ENCODE measurements at regions not wholly inside any gene's neighbourhood (a gene's known extent, or its start where the extent isn't known, plus 50 kb on each side); places are given as distances from the start of the nearest gene placed in this dataset.
"Not testable (repeated sequence)": the region's sequence is repeated elsewhere in the genome, so short reads cannot be mapped to it uniquely, and the experiment has no call there.

- DNase-seq, result peak; percentile 32
Observed at GRCh38 chr12:58310809-58311622, 369.6 kb downstream of the ATP23 start.

GRCh38 chr12:58313091-58313855 is 371.9 kb downstream of the ATP23 start:
- DNase-seq, result no peak

GRCh38 chr12:58314610-58315009 is 373.2 kb downstream of the ATP23 start:
- no peak for DNase-seq

- no peak for DNase-seq
Observed at GRCh38 chr12:58316926-58317325, 375.6 kb downstream of the ATP23 start.

GRCh38 chr12:58321414-58321813 is 380.0 kb downstream of the ATP23 start:
- no peak for DNase-seq

- DNase-seq, result no peak
Observed at GRCh38 chr12:58323676-58324075, 382.3 kb downstream of the ATP23 start.

- no peak for DNase-seq
Observed at GRCh38 chr12:58325561-58325960, 384.2 kb downstream of the ATP23 start.

GRCh38 chr12:58326534-58326933 is 385.2 kb downstream of the ATP23 start:
- DNase-seq, result no peak

- DNase-seq, result not testable (repeated sequence)
Observed at GRCh38 chr12:58336581-58337242, 395.3 kb downstream of the ATP23 start.

- DNase-seq, result not testable (repeated sequence)
Observed at GRCh38 chr12:58337539-58337938, 396.2 kb downstream of the ATP23 start.

GRCh38 chr12:58341791-58342190 is 400.4 kb downstream of the ATP23 start:
- peak; percentile 66 for DNase-seq

GRCh38 chr12:58342736-58343135 is 401.4 kb downstream of the ATP23 start:
- DNase-seq, result no peak

- peak; percentile 74 for DNase-seq
Observed at GRCh38 chr12:58346032-58346632, 404.8 kb downstream of the ATP23 start.

- DNase-seq, result no peak
Observed at GRCh38 chr12:58347188-58347587, 405.8 kb downstream of the ATP23 start.

GRCh38 chr12:58347691-58348090 is 406.3 kb downstream of the ATP23 start:
- DNase-seq, result no peak

- no peak for DNase-seq
Observed at GRCh38 chr12:58349161-58349560, 407.8 kb downstream of the ATP23 start.

GRCh38 chr12:58356794-58357193 is 415.4 kb downstream of the ATP23 start:
- no peak for DNase-seq

- no peak for DNase-seq
Observed at GRCh38 chr12:58357511-58357910, 416.1 kb downstream of the ATP23 start.

- no peak for DNase-seq
Observed at GRCh38 chr12:58358369-58358768, 417.0 kb downstream of the ATP23 start.

GRCh38 chr12:58359084-58359483 is 417.7 kb downstream of the ATP23 start:
- peak; percentile 82 for DNase-seq

GRCh38 chr12:58361056-58361455 is 419.7 kb downstream of the ATP23 start:
- no peak for DNase-seq

GRCh38 chr12:58363971-58364370 is 422.6 kb downstream of the ATP23 start:
- no peak for DNase-seq
